ENCODE measurements at regions not wholly inside any gene's neighbourhood (a gene's known extent, or its start where the extent isn't known, plus 50 kb on each side); places are given as distances from the start of the nearest gene placed in this dataset.

GRCh38 chr3:170709046-170709445, 123.2 kb upstream of the SLC7A14 start:
- peaks cover 6% of the 10 kb centered on the region for H3K4me1 Mint-ChIP-seq
- Histone ChIP-seq H4K20me1 (ENCODE audit: insufficient read depth, low read length) (no peaks in the 10 kb centered on the region), H3K9ac (ENCODE audit: insufficient read depth, low read length, poor library complexity, severe bottlenecking) (no peak overlapping the region), H3K4me2 (replicated peaks; ENCODE audit: extremely low read depth, low read length, poor library complexity, severe bottlenecking) (no peak overlapping the region), H3K36me3 (replicated peaks in 1 of 2; ENCODE audit: control insufficient read depth in 1 of 2, insufficient read depth in 2 of 2, low read length in 2 of 2) (no peaks in the 10 kb centered on the region), H2AFZ (ENCODE audit: insufficient read depth, low read depth, low read length, poor library complexity, severe bottlenecking) (no peak overlapping the region), H3K4me3 (replicated peaks in 1 of 3; ENCODE audit: low read depth in 2 of 3, low read length in 3 of 3) (no peak overlapping the region), H3K9me3 (replicated peaks in 1 of 2; ENCODE audit: control insufficient read depth in 1 of 2, insufficient read depth in 1 of 2, low read length in 2 of 2) (peaks cover 6 to 14% of the 10 kb centered on the region in 2 donors), H3K79me2 (ENCODE audit: insufficient read depth, low read length) (no peaks in the 10 kb centered on the region), H3K27ac (ENCODE audit: low read depth in 1 of 2, low read length in 2 of 2) (no peak overlapping the region), H3K27me3 (ENCODE audit: control insufficient read depth in 2 of 2, insufficient read depth in 2 of 2, low read length in 2 of 2) (no peaks in the 10 kb centered on the region), H3K4me1 (ENCODE audit: control insufficient read depth in 1 of 2, insufficient read depth in 2 of 2, low read length in 2 of 2) (no peaks in the 10 kb centered on the region)
- peaks cover 5 to 15% (median 9%) of the 10 kb centered on the region in 7 donors for H3K9me3 Mint-ChIP-seq
- H3K27me3 Mint-ChIP-seq (ENCODE audit: low read depth in 3 of 3), result peaks cover 0 to 2% (median 1%) of the 10 kb centered on the region in 3 donors
- DNase-seq, result peak in 1 of 3 donors; percentile 20
- no peak for TF ChIP-seq CTCF (IDR thresholded peaks at IDR 0.05)
- no peak overlapping the region for H3K4me3 Mint-ChIP-seq
- intact Hi-C loops (cut with micrococcal nuclease), result no loop called here
- no peaks in the 10 kb centered on the region for H3K36me3 Mint-ChIP-seq
- H3K27ac Mint-ChIP-seq, result no peak overlapping the region
- no CpG with 5 or more reads among the region's 1 CpG for WGBS (ENCODE audit: insufficient coverage)

- H3K4me3 Mint-ChIP-seq, result no peak overlapping the region
- no peak overlapping the region for H2AFZ ChIP-seq (ENCODE audit: insufficient read depth, low read depth, low read length, poor library complexity, severe bottlenecking)
- H3K36me3 ChIP-seq (replicated peaks in 1 of 2; ENCODE audit: control insufficient read depth in 1 of 2, insufficient read depth in 2 of 2, low read length in 2 of 2), result no peaks in the 10 kb centered on the region
- H3K79me2 ChIP-seq (ENCODE audit: insufficient read depth, low read length), result no peaks in the 10 kb centered on the region
- no peak overlapping the region for H3K27ac ChIP-seq (ENCODE audit: low read depth in 1 of 2, low read length in 2 of 2)
- no peak for DNase-seq
- no peaks in the 10 kb centered on the region for H3K36me3 Mint-ChIP-seq
- peaks cover 6% of the 10 kb centered on the region for H3K4me1 Mint-ChIP-seq
- WGBS (ENCODE audit: insufficient coverage), result no CpG with 5 or more reads among the region's 2 CpGs
- peaks cover 5 to 15% (median 10%) of the 10 kb centered on the region in 7 donors for H3K9me3 Mint-ChIP-seq
- H3K4me1 ChIP-seq (ENCODE audit: control insufficient read depth in 1 of 2, insufficient read depth in 2 of 2, low read length in 2 of 2), result no peaks in the 10 kb centered on the region
- no peak for TF ChIP-seq CTCF (IDR thresholded peaks at IDR 0.05)
- H3K9me3 ChIP-seq (replicated peaks in 1 of 2; ENCODE audit: control insufficient read depth in 1 of 2, insufficient read depth in 1 of 2, low read length in 2 of 2), result peaks cover 6 to 14% of the 10 kb centered on the region in 2 donors
- intact Hi-C loops (cut with micrococcal nuclease), result no loop called here
- H3K27me3 ChIP-seq (ENCODE audit: control insufficient read depth in 2 of 2, insufficient read depth in 2 of 2, low read length in 2 of 2), result no peaks in the 10 kb centered on the region
- no peak overlapping the region for H3K4me3 ChIP-seq (replicated peaks in 1 of 3; ENCODE audit: low read depth in 2 of 3, low read length in 3 of 3)
- no peak overlapping the region for H3K9ac ChIP-seq (ENCODE audit: insufficient read depth, low read length, poor library complexity, severe bottlenecking)
- H4K20me1 ChIP-seq (ENCODE audit: insufficient read depth, low read length), result no peaks in the 10 kb centered on the region
- H3K27me3 Mint-ChIP-seq (ENCODE audit: low read depth in 3 of 3), result peaks cover 0 to 2% (median 1%) of the 10 kb centered on the region in 3 donors
- H3K27ac Mint-ChIP-seq, result peak overlapping the region in 2 of 7 donors; percentile 36 to 44
- no peak overlapping the region for H3K4me2 ChIP-seq (replicated peaks; ENCODE audit: extremely low read depth, low read length, poor library complexity, severe bottlenecking)
Measured at GRCh38 chr3:170707899-170708298, 122.0 kb upstream of the SLC7A14 start.
